Small intestine (tissue), 7 donors: ENCODE measurements at regions not wholly inside any gene's neighbourhood (a gene's known extent, or its start where the extent isn't known, plus 50 kb on each side); places are given as distances from the start of the nearest gene placed in this dataset.
A peak's percentile ranks its signal among the peaks of the same experiment; 100 is the strongest.
"Not testable (repeated sequence)": the region's sequence is repeated elsewhere in the genome, so short reads cannot be mapped to it uniquely, and the experiment has no call there.

ENCODE experiments used
- DNase-seq, 2 donors: peaks; one replicate each; pipeline versions ENCODE4 v3.0.0 to v3.0.0-alpha.2; 2013
- FAIRE-seq: peaks from 2 replicates; lab custom pipeline; 2012; peaks lifted over from hg19 to GRCh38; lab: Jason Lieb, UNC
- H3K27ac ChIP-seq, 3 donors: one replicate each; pipeline ENCODE4 v1.5.1; 2013; ENCODE audit warnings: low read length in 2 of 3, mild to moderate bottlenecking in 2 of 3, control low read depth in 1 of 3, inconsistent platforms in 1 of 3, low read depth in 1 of 3, moderate library complexity in 1 of 3
- H3K27me3 ChIP-seq, 3 donors: one replicate each; pipeline ENCODE4 v1.6.1; 2013; ENCODE audit warnings: low read length in 3 of 3, inconsistent platforms in 1 of 3; ENCODE audit not compliant: control insufficient read depth in 3 of 3, insufficient read depth in 3 of 3
- H3K36me3 ChIP-seq, 3 donors: one replicate each; pipeline ENCODE4 v1.6.1; 2013; ENCODE audit warnings: low read length in 3 of 3, inconsistent platforms in 1 of 3, low read depth in 1 of 3, mild to moderate bottlenecking in 1 of 3, moderate library complexity in 1 of 3; ENCODE audit not compliant: control insufficient read depth in 3 of 3, insufficient read depth in 2 of 3
- H3K4me1 ChIP-seq, 3 donors: one replicate each; pipeline ENCODE4 v1.6.1; 2013; ENCODE audit warnings: low read length in 2 of 3, inconsistent platforms in 1 of 3, low read depth in 1 of 3, mild to moderate bottlenecking in 1 of 3, moderate library complexity in 1 of 3; ENCODE audit not compliant: control insufficient read depth in 3 of 3, insufficient read depth in 2 of 3
- H3K4me3 ChIP-seq, 3 donors: one replicate each; pipeline ENCODE4 v1.5.1; 2013; ENCODE audit warnings: low read length in 3 of 3, control low read depth in 1 of 3, inconsistent platforms in 1 of 3, low read depth in 1 of 3, mild to moderate bottlenecking in 1 of 3, moderate library complexity in 1 of 3
- H3K9me3 ChIP-seq, 2 donors: one replicate each; pipeline ENCODE4 v1.6.1; 2013; ENCODE audit warnings: low read depth in 1 of 2, low read length in 1 of 2; ENCODE audit not compliant: control insufficient read depth in 2 of 2, insufficient read depth in 1 of 2
- WGBS, 3 donors: extraction: QIAGEN DNeasy Blood & Tissue Kit; methylation state at CpG; one replicate each; pipeline ENCODE4 v1.1.7; 2013; 5-methylcytosine and 5-hydroxymethylcytosine counted together
- donor health status: healthy with polysubstance abuse.
- donor health status: control.
- donor health status: control.
- donor health status: Bipolar disorder and iron deficiency.
- donor health status: healthy.

DNA sequence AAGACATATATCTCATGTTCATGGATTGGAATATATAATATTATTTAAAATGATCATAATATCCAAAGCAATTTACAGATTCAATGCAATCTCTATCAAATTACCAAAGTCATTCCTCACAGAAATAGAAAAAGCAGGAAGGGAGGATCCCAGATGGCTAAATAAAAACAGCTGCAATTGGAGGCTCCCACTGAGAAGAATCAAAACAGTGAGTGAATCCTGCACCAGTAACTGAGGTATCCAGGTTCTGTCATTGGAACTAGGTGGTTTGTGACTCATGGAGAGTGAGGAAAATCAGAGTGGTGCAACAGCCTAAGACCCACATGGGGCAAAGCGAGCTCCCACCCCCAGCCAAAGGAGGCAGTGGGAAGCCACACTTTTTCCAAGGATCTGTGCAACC lies 128.4 kb downstream of the MTERF1 start:
- Histone ChIP-seq H3K4me3 (no peak overlapping the region), H3K27me3 (no peaks in the 10 kb centered on the region), H3K36me3 (no peaks in the 10 kb centered on the region), H3K9me3 (peaks cover 0 to 10% of the 10 kb centered on the region in 2 donors), H3K4me1 (no peaks in the 10 kb centered on the region), H3K27ac (no peak overlapping the region)
- no peak for FAIRE-seq
- DNase-seq: no peak
- WGBS, 3 donors: 42 to 82% (median 53%) methylated on average over 1 of the region's 1 CpG

DNA sequence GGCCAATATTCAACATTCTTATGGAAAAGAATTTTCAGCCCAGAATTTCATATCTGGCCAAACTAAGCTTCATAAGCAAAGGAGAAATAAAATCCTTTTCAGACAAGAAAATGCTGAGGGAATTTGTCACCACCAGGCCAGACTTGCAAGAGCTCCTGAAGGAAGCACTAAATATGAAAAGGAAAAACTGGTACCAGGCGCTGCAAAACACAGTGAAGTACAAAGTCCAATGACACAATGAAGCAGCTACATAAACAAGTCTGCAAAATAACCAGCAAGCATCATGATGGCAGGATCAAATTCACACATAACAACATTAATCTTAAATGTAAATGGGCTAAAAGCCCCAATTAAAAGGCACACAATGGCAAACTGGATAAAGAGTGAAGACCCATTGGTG lies 126.2 kb downstream of the MTERF1 start:
- not testable (repeated sequence) for H3K36me3 ChIP-seq, H3K4me1 ChIP-seq, H3K4me3 ChIP-seq, FAIRE-seq, H3K27me3 ChIP-seq, H3K27ac ChIP-seq
- DNase-seq: peak in 1 of 2 donors; percentile 13
- peaks cover 0 to 10% of the 10 kb centered on the region in 2 donors for H3K9me3 ChIP-seq
- 14 to 59% (median 17%) methylated on average over 1 of the region's 1 CpG for WGBS, 3 donors

DNA sequence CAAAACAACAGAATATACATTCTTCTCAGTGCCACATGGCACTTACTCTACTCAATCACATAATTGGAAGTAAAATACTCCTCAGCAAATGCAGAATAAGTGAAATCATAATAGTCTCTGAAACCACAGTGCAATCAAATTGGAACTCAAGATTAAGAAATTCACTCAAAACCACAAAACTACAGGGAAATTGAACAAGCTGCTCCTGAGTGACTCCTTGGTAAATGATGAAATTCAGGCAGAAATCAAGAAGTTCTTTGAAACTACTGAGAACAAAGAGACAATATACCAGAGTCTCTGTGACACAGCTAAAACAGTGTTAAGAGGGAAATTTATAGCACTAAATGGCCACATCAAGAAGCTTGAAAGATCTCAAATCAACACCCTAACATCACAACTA lies 125.4 kb downstream of the MTERF1 start:
- not testable (repeated sequence) for H3K9me3 ChIP-seq, H3K27me3 ChIP-seq, H3K4me3 ChIP-seq, DNase-seq, H3K27ac ChIP-seq, H3K4me1 ChIP-seq, H3K36me3 ChIP-seq, FAIRE-seq

DNA sequence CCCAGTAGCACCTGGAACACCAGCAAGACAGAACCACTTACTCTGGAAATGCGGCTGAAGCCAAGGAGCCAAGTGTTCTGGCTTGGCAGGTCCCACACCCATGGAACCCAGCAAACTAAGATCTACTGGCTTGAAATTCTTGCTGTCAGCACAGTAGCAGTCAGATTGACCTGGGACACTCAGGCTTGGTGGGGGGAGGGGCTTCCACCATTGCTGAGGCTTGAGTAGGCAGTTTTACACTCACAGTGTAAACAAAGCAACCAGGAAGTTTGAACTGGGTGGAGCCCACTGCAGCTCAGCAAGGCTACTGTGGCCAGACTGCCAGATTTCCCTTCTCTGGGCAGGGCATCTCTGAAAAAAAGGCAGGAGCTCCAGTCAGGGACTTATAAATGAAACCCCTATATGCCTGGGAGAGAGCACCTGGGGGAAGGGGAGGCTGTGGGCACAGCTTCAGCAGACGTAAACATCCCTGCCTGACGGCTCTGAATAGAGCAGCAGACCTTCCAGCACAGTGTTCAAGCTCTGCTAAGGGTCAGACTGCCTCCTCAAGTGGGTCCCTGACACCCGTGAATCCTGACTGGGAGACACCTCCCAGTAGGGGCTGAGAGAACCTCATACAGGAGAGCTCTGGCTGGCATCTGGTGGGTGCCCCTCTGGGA lies 121.2 kb downstream of the MTERF1 start:
- Histone ChIP-seq H3K27me3 (no peaks in the 10 kb centered on the region), H3K9me3 (peaks cover 0 to 7% of the 10 kb centered on the region in 2 donors), H3K36me3 (no peaks in the 10 kb centered on the region), H3K4me3 (no peak overlapping the region), H3K4me1 (no peaks in the 10 kb centered on the region), H3K27ac (peak overlapping the region in 1 of 3 donors; percentile 58)
- no peak for FAIRE-seq
- DNase-seq: peak; percentile 69 to 86
- 30 to 41% (median 40%) methylated on average over 4 of the region's 4 CpGs for WGBS, 3 donors

DNA sequence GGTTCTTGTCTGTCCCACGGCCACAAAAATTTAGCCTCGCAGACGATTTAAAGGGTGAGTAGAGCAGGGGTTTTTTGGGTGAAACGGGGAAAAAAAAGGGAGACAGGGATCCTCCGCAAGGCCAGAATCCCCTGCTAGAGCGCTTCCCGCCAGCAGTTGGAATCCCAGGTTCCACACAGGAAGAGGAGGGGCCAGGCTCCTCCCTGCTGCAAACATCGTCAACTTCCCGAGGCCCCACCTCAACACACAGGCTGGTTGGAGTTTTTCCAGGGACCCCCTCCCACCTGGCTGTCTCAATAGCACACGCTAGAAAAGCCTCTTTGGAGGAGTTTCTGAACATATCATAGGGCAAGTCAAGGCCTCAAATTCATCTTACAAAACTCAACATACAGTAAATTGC lies 112.7 kb downstream of the MTERF1 start:
- no peak for DNase-seq
- Histone ChIP-seq H3K27ac (no peak overlapping the region), H3K4me1 (no peaks in the 10 kb centered on the region), H3K4me3 (no peak overlapping the region), H3K36me3 (no peaks in the 10 kb centered on the region), H3K9me3 (no peaks in the 10 kb centered on the region), H3K27me3 (no peaks in the 10 kb centered on the region)
- no peak for FAIRE-seq
- WGBS, 3 donors: 89 to 90% (median 89%) methylated on average over 10 of the region's 10 CpGs

DNA sequence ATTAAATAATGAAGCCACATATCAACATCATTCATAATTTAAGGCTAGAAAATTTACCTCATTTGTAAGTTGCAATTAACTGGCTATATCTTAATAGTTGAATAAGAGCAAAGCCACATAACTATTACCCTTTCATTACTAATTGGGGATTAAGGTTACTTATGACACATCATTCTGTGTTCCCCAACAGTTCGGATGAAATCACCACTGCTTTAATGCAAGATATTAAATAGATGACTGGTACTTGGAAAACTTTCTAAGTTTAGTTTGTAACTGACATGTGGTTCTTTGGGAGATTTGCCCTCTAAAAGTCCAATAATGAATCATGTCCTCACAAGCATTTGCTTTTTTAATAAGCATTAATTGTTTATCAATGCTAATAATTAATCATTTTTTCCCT lies 109.1 kb downstream of the MTERF1 start:
- Histone ChIP-seq H3K27ac (no peak overlapping the region), H3K9me3 (no peaks in the 10 kb centered on the region), H3K4me3 (no peak overlapping the region), H3K27me3 (no peaks in the 10 kb centered on the region), H3K4me1 (no peaks in the 10 kb centered on the region), H3K36me3 (no peaks in the 10 kb centered on the region)
- no peak for DNase-seq
- FAIRE-seq: no peak
- 69 to 79% (median 69%) methylated on average over 1 of the region's 1 CpG for WGBS, 3 donors

DNA sequence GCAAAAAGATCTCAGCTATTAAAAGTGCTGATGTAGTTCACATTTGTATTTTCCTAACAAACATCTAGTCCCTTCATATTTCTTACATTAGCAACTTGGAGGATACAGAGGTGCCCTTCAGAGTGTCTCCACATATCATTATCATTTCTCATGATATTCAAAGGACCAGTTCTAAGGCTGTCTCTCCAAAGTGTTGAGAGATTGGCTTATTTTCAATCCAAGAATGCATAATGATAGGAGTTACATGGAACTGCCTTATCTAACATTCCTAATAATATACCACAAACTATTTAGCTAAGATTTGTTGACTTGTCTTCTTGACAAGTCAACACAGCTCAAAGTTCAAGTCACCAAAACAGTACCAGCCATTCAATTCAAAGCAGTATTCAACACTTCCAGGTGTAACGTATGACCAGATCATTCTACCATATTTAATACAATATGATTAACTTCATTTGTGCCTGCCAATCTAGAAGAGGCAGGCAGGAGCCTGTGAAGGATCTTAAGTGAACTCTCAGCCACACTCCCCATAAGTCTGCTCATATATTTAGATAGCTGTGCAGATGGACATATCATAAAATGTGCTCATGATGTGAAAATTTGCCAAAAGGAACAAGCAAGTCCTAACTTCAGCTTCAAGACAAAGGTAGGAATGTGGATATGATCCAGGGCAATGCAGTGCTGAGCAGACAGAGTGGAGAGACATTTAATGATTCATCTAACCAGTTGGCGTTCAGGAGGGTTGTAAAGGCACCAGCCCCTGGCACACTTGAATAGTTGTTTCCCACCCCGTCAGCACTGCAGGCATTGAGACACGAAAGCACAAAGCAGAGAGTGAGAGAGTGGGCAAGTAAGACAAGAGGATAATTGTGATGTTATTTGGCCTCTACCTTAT lies 108.3 kb downstream of the MTERF1 start:
- FAIRE-seq: no peak

DNA sequence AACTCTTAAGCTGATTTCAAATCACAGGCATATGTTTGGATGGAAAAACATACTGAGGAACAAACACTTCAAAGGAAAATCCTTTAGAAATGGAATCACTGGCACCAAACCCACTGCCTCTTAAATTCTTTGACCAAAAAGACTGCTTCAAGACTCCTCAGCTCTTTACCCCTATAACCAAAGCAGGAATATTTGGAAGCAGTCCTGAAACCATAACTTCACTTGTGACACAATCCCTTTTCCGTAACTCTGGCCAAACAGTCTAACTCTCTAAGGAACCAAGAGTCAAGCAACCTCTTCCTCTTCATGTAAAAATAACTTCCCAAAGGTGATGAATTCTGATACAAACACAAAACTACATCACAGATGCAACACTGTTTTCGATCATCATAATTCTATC lies 104.3 kb downstream of the MTERF1 start:
- FAIRE-seq (no peak), DNase-seq (no peak)
- 71 to 94% (median 82%) methylated on average over 2 of the region's 2 CpGs for WGBS, 3 donors
- H3K27ac ChIP-seq: no peak overlapping the region
- H3K9me3 ChIP-seq: no peaks in the 10 kb centered on the region
- H3K36me3 ChIP-seq: no peaks in the 10 kb centered on the region
- H3K27me3 ChIP-seq: no peaks in the 10 kb centered on the region
- H3K4me1 ChIP-seq: no peaks in the 10 kb centered on the region
- no peak overlapping the region for H3K4me3 ChIP-seq

More for the DNA sequence above, 108.3 kb downstream of the MTERF1 start:
- H3K9me3 ChIP-seq: no peaks in the 10 kb centered on the region
- no peaks in the 10 kb centered on the region for H3K4me1 ChIP-seq
- no peaks in the 10 kb centered on the region for H3K27me3 ChIP-seq
- no peak overlapping the region for H3K4me3 ChIP-seq
- WGBS, 3 donors: 11 to 54% (median 33%) methylated on average over 4 of the region's 4 CpGs
- no peak overlapping the region for H3K27ac ChIP-seq
- peak; percentile 12 to 14 for DNase-seq
- no peaks in the 10 kb centered on the region for H3K36me3 ChIP-seq
